ENCODE measurements at regions not wholly inside any gene's neighbourhood (a gene's known extent, or its start where the extent isn't known, plus 50 kb on each side); places are given as distances from the start of the nearest gene placed in this dataset.

GRCh38 chr11:26121466-26121865, 210.5 kb upstream of the ANO3 start:
- DNase-seq (ENCODE audit: low read depth), result no peak
- no peak overlapping the region for H3K4me3 ChIP-seq (ENCODE audit: low read length)
- TF ChIP-seq CTCF (IDR thresholded peaks at IDR 0.05; ENCODE audit: insufficient read depth, low read depth, low read length, missing control alignments), result no peak

GRCh38 chr11:26126741-26127140, 205.2 kb upstream of the ANO3 start:
- H3K4me3 ChIP-seq (ENCODE audit: low read length), result no peak overlapping the region
- DNase-seq (ENCODE audit: low read depth), result no peak
- no peak for TF ChIP-seq CTCF (IDR thresholded peaks at IDR 0.05; ENCODE audit: insufficient read depth, low read depth, low read length, missing control alignments)

- H3K4me3 ChIP-seq (ENCODE audit: low read length), result no peak overlapping the region
- no peak for DNase-seq (ENCODE audit: low read depth)
- TF ChIP-seq CTCF (IDR thresholded peaks at IDR 0.05; ENCODE audit: insufficient read depth, low read depth, low read length, missing control alignments), result no peak
These were observed 204.6 kb upstream of the ANO3 start for GRCh38 chr11:26127336-26127735.

GRCh38 chr11:26131406-26131805, 200.5 kb upstream of the ANO3 start:
- H3K4me3 ChIP-seq (ENCODE audit: low read length), result no peak overlapping the region
- no peak for DNase-seq (ENCODE audit: low read depth)
- TF ChIP-seq CTCF (IDR thresholded peaks at IDR 0.05; ENCODE audit: insufficient read depth, low read depth, low read length, missing control alignments), result no peak

- no peak overlapping the region for H3K4me3 ChIP-seq (ENCODE audit: low read length)
- no peak for TF ChIP-seq CTCF (IDR thresholded peaks at IDR 0.05; ENCODE audit: insufficient read depth, low read depth, low read length, missing control alignments)
- no peak for DNase-seq (ENCODE audit: low read depth)
These were observed 197.9 kb upstream of the ANO3 start for GRCh38 chr11:26134053-26134452.

GRCh38 chr11:26134481-26135355, 197.2 kb upstream of the ANO3 start:
- H3K4me3 ChIP-seq (ENCODE audit: low read length), result no peak overlapping the region
- TF ChIP-seq CTCF (IDR thresholded peaks at IDR 0.05; ENCODE audit: insufficient read depth, low read depth, low read length, missing control alignments), result peak; percentile 70
- peak; percentile 58 for DNase-seq (ENCODE audit: low read depth)

GRCh38 chr11:26137651-26138050, 194.3 kb upstream of the ANO3 start:
- DNase-seq (ENCODE audit: low read depth), result peak; percentile 52
- no peak overlapping the region for H3K4me3 ChIP-seq (ENCODE audit: low read length)
- TF ChIP-seq CTCF (IDR thresholded peaks at IDR 0.05; ENCODE audit: insufficient read depth, low read depth, low read length, missing control alignments), result no peak

All from epithelial cell of esophagus (primary cell).